Kidney epithelial cell (primary cell): ENCODE measurements at regions not wholly inside any gene's neighbourhood (a gene's known extent, or its start where the extent isn't known, plus 50 kb on each side); places are given as distances from the start of the nearest gene placed in this dataset.

Experiments
- DNase-seq: peaks from one replicate; pipeline ENCODE4 v3.0.0-alpha.2; 2010; ENCODE audit warnings: low read depth
- H3K27me3 ChIP-seq: 2 replicates; pipeline ENCODE4 v1.6.0; 2011; ENCODE audit warnings: low read length; ENCODE audit not compliant: control insufficient read depth, insufficient read depth
- H3K36me3 ChIP-seq: 2 replicates; pipeline ENCODE4 v1.5.1; 2011; ENCODE audit warnings: low read length; ENCODE audit not compliant: control insufficient read depth, insufficient read depth
- H3K4me3 ChIP-seq: 2 replicates; pipeline ENCODE4 v1.5.1; 2011; ENCODE audit warnings: low read depth, mild to moderate bottlenecking, control low read depth, low read length
- TF ChIP-seq, protein P1 (sequence below): IDR thresholded peaks from 2 replicates; pipeline ENCODE4 v1.5.1; 2011; ENCODE audit warnings: mild to moderate bottlenecking, moderate library complexity, low read length, control low read depth, inconsistent platforms; ENCODE audit not compliant: insufficient read depth, poor library complexity, severe bottlenecking

- no peak for DNase-seq
- no peaks in the 10 kb centered on the region for H3K36me3 ChIP-seq
- H3K4me3 ChIP-seq = no peak overlapping the region
- TF ChIP-seq, protein P1, sequence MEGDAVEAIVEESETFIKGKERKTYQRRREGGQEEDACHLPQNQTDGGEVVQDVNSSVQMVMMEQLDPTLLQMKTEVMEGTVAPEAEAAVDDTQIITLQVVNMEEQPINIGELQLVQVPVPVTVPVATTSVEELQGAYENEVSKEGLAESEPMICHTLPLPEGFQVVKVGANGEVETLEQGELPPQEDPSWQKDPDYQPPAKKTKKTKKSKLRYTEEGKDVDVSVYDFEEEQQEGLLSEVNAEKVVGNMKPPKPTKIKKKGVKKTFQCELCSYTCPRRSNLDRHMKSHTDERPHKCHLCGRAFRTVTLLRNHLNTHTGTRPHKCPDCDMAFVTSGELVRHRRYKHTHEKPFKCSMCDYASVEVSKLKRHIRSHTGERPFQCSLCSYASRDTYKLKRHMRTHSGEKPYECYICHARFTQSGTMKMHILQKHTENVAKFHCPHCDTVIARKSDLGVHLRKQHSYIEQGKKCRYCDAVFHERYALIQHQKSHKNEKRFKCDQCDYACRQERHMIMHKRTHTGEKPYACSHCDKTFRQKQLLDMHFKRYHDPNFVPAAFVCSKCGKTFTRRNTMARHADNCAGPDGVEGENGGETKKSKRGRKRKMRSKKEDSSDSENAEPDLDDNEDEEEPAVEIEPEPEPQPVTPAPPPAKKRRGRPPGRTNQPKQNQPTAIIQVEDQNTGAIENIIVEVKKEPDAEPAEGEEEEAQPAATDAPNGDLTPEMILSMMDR = no peak
- no peaks in the 10 kb centered on the region for H3K27me3 ChIP-seq
Measured at GRCh38 chr6:120186080-120186479, 836.5 kb upstream of the MAN1A1 start.

DNA sequence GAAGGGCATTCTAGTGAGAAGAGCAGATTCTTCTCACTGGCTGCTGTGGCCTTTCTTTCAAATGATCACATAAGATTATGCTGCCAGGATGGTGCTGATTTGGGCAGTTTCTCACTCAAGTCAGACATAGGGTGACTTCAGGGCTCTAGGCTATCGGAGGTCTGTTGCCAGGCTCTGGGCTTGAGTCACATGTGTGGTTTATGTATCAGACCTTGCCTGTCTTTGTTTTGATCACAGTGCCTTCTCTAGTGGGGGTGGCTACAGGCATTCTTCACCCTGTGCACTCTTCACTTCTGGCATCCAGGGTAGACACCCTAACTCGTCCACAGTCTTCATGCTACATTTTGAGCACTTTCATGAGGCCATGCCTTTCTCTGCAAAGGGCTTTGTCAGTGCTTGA is 823.7 kb upstream of the MAN1A1 start:
- H3K4me3 ChIP-seq = no peak overlapping the region
- TF ChIP-seq, protein P1 = no peak
- DNase-seq = no peak
- H3K36me3 ChIP-seq = no peaks in the 10 kb centered on the region
- no peaks in the 10 kb centered on the region for H3K27me3 ChIP-seq

DNA sequence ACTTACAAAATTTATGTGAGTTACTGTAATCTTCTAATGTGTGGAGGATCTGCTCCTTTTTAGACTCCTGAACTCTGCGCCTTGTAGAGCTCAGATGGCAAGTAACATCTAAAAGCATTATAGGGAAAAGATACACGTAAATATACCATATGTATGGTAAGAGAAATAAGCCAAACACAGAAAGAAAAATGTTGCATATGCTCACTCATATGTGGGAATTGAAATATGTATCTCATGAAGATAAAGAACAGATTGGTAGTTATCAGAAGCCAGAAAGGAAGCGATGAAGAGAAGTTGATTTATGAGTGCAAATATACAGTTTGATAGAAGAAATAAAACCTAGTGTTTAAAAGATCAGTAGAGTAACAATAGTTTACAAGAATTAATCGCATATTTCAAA is 815.0 kb upstream of the MAN1A1 start:
- Histone ChIP-seq H3K4me3 (no peak overlapping the region), H3K27me3 (no peaks in the 10 kb centered on the region), H3K36me3 (no peaks in the 10 kb centered on the region)
- DNase-seq = no peak
- TF ChIP-seq, protein P1 = no peak

DNA sequence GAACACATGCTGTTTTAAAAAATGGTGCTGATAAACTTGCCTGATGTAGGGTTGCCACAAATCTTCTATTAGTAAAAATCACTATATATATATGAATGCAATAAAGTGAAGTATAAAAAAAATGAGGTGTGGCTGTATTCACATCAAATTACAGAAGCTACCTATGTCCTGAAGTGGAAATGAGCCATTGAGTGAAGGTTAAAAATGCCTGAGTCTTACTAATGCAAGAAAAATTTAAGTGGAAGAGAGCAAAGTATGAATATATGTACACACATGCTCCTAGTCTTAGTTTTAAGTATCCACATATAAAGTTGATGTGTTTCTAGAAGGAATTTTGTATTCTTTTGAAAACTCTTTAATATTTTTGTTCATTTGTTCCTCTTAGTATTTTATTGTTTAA is 808.3 kb upstream of the MAN1A1 start:
- H3K36me3 ChIP-seq = no peaks in the 10 kb centered on the region
- no peak for DNase-seq
- no peaks in the 10 kb centered on the region for H3K27me3 ChIP-seq
- TF ChIP-seq, protein P1 = no peak
- H3K4me3 ChIP-seq = no peak overlapping the region

- Histone ChIP-seq H3K27me3 (no peaks in the 10 kb centered on the region), H3K4me3 (no peak overlapping the region), H3K36me3 (no peaks in the 10 kb centered on the region)
- DNase-seq = no peak
- TF ChIP-seq, protein P1 = no peak
Measured at GRCh38 chr6:120147071-120147871, 797.7 kb upstream of the MAN1A1 start.

- H3K36me3 ChIP-seq = no peaks in the 10 kb centered on the region
- H3K27me3 ChIP-seq = no peaks in the 10 kb centered on the region
- DNase-seq = no peak
- TF ChIP-seq, protein P1 = no peak
- H3K4me3 ChIP-seq = no peak overlapping the region
Measured at GRCh38 chr6:120141601-120142000, 792.0 kb upstream of the MAN1A1 start.
